Body of pancreas (tissue), 4 donors: ENCODE measurements at regions not wholly inside any gene's neighbourhood (a gene's known extent, or its start where the extent isn't known, plus 50 kb on each side); places are given as distances from the start of the nearest gene placed in this dataset.

ENCODE experiments used
- POLR2A ChIP-seq, 3 donors: fragments of 450-650 bp; IDR thresholded peaks; one replicate each; pipeline ENCODE4 v1.6.1; 2016; ENCODE audit warnings: antibody characterized with exemption in 3 of 3, mild to moderate bottlenecking in 2 of 3
- TF ChIP-seq, protein P1 (sequence below), 7 experiments: fragments of 450-650 bp in 4 of 7; fragments of 200-600 bp in 3 of 7; sonication (generic) in 3 of 7; IDR thresholded peaks; one replicate each; pipeline ENCODE4 v1.5.1; 2016 to 2019; ENCODE audit warnings: antibody characterized with exemption in 7 of 7

DNA sequence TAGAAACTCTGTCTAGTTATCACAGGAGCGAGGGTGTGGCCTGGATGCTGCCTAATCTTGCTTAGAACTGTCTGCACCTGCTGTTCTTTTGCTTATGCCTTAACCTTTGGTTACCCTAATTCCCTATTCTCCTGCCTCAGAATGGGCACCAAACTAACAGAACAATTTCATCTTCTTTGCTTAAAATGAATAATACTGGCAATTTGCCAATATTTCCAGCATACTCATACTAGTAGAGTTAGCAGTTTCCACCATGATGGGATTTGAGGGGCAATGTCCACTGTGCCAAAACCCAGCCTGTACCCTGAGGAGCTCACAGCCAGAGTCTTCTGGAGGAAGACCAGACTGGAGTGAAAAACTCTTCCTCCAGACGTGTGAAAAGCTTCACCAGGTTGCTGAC lies 136.4 kb downstream of the RPS29 start:
- TF ChIP-seq, protein P1, sequence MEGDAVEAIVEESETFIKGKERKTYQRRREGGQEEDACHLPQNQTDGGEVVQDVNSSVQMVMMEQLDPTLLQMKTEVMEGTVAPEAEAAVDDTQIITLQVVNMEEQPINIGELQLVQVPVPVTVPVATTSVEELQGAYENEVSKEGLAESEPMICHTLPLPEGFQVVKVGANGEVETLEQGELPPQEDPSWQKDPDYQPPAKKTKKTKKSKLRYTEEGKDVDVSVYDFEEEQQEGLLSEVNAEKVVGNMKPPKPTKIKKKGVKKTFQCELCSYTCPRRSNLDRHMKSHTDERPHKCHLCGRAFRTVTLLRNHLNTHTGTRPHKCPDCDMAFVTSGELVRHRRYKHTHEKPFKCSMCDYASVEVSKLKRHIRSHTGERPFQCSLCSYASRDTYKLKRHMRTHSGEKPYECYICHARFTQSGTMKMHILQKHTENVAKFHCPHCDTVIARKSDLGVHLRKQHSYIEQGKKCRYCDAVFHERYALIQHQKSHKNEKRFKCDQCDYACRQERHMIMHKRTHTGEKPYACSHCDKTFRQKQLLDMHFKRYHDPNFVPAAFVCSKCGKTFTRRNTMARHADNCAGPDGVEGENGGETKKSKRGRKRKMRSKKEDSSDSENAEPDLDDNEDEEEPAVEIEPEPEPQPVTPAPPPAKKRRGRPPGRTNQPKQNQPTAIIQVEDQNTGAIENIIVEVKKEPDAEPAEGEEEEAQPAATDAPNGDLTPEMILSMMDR (IDR thresholded peaks at IDR 0.05), result no peak
- no peak for TF ChIP-seq POLR2A (IDR thresholded peaks at IDR 0.05)
